ENCODE measurements at regions not wholly inside any gene's neighbourhood (a gene's known extent, or its start where the extent isn't known, plus 50 kb on each side); places are given as distances from the start of the nearest gene placed in this dataset.
A peak's percentile ranks its signal among the peaks of the same experiment; 100 is the strongest.

DNA sequence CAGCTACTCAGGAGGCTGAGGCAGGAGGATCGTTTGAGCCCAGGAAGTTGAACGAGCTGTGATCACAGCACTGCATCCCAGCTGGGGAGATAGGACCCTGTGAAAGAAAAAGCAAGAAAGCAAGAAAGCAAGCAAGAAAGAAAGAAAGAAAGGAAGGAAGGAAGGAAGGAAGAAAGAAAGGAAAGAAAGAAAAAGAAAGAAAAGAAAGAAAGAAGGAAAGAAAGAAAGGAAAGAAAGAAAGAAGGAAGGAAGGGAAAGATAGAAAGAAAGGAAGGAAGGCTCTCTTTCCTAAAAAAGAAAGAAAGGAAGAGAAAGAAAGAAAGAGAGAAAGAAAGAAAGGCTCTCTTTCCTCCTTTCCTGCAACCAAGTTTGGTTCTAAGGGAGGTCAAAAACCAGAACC lies 380.3 kb downstream of the PCNX1 start:
- DNase-seq (ENCODE audit: low read depth in 2 of 2): no peak

DNA sequence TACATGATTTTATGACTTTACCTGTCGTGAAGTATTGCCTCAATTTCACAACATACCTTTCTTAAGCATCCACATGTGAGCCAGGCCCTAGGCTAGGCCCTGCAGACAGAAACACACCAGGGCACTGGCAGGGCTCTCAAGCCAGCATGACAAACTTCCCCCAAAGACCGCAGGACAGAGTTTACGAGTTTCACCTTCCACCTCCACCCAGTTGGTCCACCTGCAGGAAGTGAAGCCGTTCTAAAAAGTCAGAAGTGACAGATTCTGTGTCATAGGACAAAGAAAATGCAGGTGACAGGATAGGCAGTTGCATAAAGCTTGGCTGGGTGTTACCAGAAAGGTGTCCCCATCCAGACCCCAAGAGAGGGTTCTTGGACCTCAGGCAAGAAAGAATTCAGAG lies 382.3 kb downstream of the PCNX1 start:
- no peak for DNase-seq (ENCODE audit: low read depth in 2 of 2)

DNA sequence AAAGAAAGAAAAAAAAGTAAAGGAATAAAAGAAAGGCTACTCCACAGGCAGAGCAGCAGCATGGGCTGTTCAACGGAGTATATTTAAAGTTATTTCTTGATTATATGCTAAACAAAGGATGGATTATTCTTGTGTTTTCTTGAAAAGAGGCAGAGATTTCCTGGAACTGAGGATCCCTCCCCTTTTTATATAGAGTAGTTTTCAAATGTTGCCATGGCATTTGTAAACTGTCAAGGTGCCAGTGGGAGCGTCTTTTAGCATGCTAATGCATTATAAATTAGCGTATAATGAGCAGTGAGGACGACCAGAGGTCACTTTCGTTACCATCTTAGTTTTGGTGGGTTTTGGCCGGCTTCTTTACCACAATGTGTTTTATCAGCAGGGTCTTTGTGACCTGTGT lies 383.0 kb downstream of the PCNX1 start:
- DNase-seq (ENCODE audit: low read depth in 2 of 2): no peak

DNA sequence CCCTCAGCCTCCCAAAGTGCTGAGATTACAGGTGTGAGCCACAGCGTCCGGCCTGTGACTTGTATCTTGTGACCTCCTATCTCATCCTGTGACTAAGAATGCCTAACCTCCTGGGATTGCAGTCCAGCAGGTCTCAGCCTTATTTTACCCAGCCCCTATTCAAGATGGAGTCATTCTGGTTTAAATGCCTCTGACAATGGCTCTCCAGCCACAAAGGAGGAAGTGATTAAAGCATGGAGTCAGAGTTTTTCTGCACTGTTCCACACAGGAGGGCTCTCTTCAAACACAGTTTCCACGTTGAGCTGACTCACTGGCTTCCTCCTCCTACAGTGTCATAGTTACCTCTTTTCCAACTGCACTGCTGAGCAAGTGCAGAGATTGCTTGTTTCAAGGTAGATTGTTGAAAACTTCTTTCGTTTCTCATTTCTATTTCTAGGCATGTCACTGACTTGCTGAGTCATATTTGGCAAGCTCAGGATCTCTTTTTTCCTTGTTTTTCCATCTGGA lies 383.8 kb downstream of the PCNX1 start:
- DNase-seq (ENCODE audit: low read depth in 2 of 2): peak; percentile 37 to 85

DNA sequence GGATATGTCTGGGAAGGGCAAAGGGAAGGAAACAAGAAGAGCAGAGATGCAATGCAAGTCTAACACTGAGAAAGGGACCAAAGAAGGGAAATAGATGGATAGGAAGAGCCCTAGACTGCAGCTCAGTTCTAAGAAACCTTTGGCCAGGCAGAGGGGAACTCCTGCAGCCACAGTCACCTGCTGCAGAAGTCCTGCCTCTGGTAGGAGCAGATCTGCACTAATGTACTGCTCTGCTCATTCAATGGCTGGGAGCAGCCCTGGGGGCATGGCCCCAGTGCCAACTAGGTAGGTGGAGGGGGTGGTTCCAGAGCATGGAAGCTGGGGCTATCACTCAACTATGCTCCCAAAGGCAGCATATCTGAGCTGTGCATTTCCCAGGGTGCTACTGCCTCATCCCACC lies 388.9 kb downstream of the PCNX1 start:
- no peak for DNase-seq (ENCODE audit: low read depth in 2 of 2)

DNA sequence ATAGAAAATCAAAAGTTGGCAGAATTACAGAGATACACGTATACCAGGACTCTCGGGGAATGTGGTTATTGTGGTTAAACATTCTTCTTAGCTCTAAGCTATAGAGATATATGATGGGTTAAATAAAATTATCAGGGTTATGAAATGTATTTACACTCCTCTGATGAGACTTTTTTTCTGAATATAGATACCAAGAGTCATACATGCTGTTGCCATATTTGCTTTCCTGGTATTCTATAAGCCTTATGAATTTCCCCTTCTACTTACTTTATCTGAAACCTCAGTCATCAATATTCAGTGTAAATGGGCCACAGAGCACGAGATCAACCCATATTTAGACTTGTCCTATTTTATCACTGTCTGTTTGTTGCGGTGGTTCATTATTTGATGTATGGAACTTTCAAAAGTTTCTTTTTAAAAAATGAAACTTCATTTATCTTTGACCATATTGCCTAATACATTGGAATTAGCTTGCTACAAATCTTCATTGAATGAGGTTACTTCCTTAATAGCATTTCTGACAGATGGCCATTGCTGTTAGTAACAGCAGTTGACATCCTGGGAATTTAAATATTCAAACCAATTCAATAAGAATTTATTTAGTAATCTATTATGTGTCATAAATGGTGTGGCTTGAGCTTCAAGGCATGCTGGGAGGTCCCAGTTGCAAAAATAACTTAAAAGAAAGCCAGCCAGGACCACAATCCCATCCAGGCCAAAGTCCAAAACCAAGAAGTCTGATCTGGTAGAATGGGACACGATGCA lies 393.5 kb downstream of the PCNX1 start:
- no peak for DNase-seq (ENCODE audit: low read depth in 2 of 2)

DNA sequence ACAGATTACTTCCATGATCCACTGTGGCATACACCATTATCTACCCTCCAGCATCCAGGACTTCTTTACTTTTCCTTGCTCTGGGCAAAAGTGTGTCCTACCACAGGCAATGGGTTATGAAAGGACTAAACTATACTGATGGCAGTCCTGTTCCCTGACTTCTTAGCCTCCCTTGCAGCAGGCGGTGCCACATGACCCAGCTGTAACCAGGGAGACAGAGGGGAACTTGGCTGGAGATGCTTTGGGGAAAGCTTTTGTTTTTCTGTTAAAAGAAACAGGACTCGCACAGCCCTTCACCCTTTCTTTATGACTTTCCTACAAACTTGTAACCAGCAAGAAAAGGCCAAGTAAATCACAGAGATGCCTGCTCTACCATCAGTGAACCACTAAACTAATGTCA lies 394.4 kb downstream of the PCNX1 start:
- no peak for DNase-seq (ENCODE audit: low read depth in 2 of 2)

DNA sequence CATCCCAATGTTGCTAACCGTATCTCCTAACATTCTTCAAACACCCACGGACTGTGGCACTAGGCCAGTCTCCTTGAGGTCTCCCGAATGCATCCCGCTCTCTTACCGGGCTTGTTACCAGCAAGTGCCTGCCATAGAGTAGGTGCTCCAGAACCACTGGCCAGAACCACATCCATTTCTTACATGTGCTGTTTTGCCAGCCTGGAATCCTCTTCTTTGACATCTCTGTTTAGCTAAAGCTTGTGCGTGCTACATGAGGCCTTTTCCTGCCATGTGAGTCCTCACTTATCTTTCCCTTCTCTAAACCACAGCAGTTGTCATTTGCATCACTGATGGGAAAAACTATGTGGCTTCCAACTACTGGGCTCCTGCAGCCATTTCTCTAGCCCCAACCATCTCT lies 397.4 kb downstream of the PCNX1 start:
- DNase-seq (ENCODE audit: low read depth in 2 of 2): no peak

DNA sequence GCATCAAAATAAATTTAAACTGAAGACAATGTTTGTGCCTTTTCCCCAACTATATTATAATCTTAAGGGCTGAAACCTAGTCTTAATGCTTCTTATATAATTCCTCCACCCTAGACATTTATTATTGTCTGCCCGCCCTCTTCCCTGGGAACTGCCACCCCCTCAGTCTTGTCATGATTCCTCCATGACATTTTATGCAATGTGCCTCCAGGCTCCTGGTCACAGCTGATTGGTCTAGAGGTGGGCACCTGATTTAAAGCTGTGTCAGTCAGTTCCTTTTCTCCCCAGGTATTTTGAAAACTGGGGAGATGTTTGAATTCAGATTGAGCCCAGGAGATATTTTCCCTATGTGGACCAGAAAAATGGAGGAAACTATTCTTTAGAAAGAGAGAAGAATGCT lies 401.4 kb downstream of the PCNX1 start:
- DNase-seq (ENCODE audit: low read depth in 2 of 2): no peak

DNA sequence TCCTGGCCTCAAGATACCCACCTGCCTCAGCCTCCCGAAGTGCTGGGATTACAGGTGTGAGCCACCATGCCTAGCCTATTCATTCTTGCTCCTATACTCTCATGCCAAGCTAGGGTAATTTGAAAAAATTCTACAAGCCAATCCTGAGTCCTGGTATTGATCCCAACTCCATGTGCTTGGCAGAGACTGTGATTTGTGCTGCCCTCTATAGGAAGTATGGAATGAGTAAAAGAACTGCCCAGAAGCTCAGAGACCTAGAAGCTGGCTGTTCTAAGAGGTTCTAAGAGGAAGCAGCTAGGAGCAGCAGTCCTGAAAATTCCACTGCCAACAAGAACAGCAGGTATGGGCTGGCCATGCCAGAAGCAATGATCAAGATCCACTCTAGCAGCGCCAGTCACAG lies 402.5 kb downstream of the PCNX1 start:
- peak in 1 of 2 donors; percentile 4 for DNase-seq (ENCODE audit: low read depth in 2 of 2)

DNA sequence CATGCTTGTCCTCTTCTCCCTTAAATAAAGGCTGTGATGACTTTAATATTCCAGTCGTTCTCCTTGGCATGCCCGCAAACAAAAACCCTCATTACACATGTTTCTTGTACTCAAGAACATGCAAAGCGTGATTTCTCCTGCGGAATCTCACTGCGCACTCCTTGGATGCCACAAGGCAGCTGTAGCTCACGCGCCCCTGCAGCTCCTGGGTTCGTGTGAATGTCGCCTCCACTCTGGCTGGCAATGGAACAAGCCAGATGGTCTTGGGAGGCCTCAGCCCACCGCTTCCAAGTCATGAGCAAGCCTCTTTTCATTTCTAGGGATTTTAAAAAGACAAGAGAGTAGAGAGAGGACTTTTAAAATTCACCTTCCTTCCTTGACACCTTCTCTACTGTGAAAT lies 403.8 kb downstream of the PCNX1 start:
- DNase-seq (ENCODE audit: low read depth in 2 of 2): no peak

DNA sequence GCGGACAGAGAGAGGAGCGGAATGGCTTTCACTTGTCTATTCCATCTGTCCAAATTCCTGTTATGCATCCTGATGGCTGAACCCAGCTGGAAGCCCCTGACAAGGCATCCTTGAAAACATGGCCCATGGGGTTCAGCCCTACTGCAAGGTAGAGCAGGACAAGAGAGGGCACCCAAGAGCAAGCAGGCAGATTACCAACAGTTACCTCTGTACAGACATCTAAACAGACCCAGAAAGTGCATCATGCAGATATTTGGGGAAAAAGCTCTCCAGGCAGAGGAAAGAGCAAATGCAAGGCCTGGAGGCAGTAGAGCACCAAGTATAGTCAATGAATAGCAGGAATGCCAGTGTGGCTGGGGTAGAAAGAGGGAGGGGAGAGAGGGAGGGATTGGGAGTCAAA lies 407.5 kb downstream of the PCNX1 start:
- DNase-seq (ENCODE audit: low read depth in 2 of 2): no peak

DNA sequence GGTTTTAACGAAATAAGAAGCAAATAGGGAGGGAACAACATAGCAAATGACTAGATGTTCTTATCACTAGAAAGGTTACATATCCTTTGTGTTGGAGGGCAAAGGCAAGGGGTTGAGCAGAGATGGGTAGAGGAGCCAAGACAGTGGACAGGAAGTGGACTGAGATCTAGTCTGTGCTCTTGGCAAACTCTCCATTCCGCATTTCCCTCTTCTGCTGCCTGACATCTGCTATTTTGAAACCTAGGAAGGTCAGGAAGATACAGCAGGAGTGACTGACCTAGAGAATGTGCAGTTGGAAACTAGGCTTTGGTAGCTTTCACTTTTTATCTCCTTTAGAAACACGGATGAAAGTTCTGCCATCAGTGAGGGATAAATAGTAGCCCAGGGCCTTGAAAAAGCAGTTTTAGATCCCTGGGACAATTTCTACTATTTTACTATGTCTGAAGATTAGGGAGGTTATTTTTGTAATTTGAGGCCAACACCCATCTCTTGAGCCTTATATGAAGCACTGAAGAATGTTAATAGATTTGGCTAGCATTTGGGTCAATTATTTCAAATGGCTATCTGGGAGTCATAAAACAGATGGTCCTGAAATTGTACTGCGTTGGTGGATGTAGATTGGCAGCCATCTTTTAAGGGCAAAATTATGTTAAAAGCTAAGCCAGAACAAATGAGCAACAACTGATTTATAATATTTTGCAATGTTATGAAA lies 410.3 kb downstream of the PCNX1 start:
- no peak for DNase-seq (ENCODE audit: low read depth in 2 of 2)

DNA sequence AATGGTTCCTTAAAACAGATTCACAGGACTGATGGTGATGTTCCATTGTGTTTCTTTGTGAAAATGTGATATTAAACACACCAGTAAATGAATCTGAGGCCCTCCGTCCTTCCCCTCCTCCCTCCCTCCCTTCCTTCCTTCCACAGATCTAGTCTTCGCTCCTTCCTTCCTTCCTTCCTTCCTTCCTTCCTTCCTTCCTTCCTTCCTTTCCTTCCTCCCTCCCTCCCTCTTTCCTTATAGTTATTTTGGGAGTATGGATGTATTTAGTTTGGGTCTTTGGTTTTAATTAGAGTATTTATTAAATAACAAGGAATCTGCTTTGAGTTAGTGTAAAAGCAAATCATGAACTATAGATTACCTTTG lies 410.8 kb downstream of the PCNX1 start:
- no peak for DNase-seq (ENCODE audit: low read depth in 2 of 2)

DNA sequence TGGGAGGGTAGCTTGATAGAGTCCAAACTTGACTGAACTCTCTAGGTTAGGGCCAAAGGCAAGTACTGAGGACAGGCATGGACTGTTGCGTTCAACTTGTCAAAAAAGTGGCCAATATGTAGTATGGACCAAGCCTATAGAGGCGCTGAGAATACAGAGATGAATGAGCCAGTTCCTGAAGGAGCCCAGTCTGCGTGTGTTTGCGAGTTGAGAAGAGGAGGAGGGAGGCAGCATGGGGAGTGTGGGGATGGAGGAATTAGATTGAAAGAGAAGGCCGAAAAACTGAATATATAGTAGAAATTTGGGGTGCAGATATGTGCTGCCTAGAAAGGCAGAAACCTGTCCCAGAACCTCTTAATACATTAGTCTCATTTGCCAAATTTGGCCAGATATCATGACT lies 412.4 kb downstream of the PCNX1 start:
- DNase-seq (ENCODE audit: low read depth in 2 of 2): no peak

DNA sequence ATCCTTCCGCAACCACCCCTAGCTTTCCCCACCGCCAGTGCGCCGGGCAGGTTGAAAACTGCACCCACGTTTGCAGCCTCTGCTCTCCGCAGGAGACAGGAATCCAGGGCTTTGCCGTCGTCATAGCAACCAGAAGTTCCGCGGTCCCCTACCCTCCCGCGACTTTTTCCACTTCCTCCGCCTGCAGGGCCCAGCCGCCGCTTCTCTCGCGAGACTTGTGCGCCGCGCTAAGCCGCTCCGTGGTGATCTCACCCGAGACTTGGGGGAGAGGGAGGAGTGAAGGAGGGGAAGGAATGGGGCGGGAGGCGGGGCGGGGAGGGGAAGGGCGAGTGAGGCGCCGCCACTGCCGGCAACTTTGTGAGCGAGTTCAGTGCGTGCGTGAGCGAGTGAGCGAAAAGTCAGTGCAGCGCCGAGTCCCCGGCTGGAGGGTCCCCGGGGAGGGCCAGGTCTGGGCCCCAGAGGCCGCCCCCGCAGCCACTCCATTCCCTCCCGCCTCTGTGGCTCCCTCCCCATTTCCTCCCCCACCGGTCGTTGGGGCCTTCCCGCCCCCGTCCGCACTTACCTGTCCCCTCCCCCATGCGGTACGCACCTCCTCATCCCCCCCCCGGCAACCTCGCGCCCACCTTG lies 413.0 kb downstream of the PCNX1 start, which contains the start of gene SIPA1L1:
Gene SIPA1L1 (plus strand): TSS at position 370 of the 627 bp plus-strand sequence.
- peak; percentile 96 to 99 for DNase-seq (ENCODE audit: low read depth in 2 of 2)

DNA sequence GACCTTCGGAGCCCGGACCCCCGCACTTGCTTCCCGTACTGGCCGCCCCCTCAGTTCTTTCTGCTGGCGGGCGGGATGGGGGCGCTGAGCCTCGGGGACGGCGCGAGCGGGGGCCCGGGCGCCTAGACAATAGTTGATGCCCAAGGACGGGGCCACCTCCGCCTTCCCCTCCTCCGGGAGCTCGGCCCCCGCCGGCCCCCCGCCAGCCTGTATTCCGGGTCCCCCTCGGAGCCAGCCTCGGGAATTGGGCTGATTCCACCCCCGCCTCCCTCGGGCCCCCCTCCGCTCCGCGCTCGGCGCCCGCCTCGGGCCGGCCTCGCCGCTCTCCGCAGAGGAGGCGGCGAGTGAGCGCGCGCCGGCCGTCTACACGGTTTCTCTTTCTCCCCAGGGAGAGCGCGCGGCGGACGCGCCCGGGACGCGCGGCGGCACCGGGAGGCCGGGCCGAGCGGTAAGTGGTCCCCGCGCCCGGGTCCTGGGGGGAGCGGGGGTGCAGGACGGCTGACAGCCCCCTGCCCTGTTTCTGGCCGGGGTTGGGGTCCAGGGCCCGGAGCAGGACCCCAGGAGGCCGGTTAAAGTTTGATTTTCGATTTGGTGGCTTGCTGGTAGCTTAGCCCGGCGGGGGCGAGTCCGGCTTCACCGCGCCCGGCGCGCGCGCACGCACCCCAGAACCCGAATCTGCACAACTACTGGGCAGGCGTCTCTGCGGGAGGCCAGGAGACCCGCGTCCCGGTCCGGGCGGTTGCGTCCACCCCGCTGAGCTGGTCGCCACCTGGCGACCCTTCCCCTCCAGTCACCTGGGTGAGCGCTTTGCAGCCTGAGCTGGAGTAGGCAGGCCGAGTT lies 413.7 kb downstream of the PCNX1 start:
- DNase-seq (ENCODE audit: low read depth in 2 of 2): peak in 1 of 2 donors; percentile 66

DNA sequence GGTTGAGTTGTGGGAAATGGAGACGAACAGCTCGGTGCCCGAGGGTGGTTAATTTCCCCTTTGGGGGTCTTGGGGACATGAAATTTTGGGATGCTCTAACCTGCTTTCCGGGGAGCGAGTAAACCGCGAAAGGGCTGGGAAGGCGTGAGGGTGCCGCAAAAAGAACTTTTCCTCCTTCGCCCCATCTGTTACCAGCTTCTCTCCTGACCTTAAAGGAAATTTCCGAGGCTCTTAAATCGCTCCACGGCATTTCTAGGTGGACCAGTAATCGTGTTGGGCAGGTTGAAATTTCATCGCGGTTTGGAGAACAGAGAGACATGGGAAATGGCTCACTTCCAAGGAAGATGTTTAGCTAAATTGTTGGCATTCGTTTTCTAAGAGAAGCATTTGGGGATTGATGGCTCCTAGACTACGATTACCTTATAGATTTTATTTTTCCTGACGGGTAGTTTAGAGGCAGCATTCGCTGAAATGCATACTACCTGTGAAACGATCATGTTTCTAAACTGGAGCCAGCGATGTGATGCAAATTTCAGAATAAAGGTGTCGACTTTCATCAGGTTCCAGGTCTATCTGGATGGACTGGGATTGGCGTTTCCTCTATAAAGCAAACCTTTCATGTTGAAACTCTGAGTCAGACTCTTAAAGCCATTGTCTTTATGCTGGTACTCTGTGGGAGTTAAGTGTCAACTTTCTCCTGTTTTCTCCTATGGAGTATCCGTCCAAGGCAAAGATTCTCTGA lies 414.5 kb downstream of the PCNX1 start:
- peak in 1 of 2 donors; percentile 63 for DNase-seq (ENCODE audit: low read depth in 2 of 2)

DNA sequence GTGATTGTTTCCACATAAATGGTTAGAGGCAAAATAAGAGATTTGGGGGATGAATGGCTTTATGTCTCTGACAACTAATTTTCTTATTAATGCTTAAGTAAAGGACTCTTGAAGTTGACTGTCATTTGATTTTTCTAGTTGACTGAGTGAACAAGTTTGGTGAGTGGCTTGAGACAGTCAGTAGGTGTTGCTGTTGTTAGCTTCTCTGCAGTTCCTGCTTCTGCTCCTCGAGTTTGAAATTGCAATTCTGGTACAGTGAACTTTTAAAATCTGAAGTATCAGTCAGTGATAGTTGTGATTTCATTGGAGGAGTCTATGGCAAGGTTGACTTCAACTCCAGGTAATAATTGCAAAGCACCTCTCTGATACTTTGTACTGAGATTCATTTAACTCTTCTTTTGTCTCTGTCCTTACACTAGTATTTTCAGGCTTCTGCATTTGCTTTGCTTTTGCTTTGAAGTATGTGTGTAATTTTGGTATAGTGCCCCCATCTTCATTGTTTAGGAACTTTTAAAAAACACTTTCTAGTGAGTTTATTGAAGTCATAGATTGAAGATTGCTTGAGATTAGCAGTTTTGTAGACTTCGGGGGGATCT lies 415.5 kb downstream of the PCNX1 start:
- DNase-seq (ENCODE audit: low read depth in 2 of 2): peak in 1 of 2 donors; percentile 45

DNA sequence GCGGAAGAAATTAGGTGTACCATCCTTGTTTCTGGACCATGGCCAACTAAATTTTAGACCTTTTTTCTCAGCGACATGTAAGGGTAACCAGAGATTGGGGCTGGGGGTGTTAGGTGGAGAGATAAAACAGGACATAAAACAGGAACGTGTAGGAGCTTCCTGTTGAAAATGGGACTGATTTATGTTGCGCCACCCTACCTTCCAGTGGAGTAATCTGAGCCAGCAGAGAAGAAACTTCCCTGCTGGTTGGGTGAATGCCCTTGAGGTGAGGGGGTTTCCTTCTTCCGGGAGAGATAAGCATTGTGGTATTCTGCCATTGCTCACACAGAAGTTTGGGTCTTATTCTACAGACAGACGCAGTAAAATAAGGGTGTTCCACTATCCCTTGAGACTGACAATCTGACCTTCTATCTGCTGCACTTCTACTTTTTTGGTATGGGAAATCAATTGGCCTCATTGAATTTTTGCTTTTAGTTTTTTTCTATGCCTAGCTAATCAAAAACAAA lies 417.6 kb downstream of the PCNX1 start:
- DNase-seq (ENCODE audit: low read depth in 2 of 2): no peak
